ENCODE measurements at regions not wholly inside any gene's neighbourhood (a gene's known extent, or its start where the extent isn't known, plus 50 kb on each side); places are given as distances from the start of the nearest gene placed in this dataset.

GRCh38 chr4:144366425-144366824, 225.9 kb upstream of the GYPA start:
- CTCF ChIA-PET (ENCODE audit: low intra/inter-chr PET ratio, low total read pairs), result no interaction called here
- no peak for ATAC-seq

GRCh38 chr4:144371485-144371884, 231.0 kb upstream of the GYPA start:
- H2AFZ ChIP-seq (ENCODE audit: low read length), result no peak overlapping the region
- no peak for DNase-seq (ENCODE audit: low spot score)
- H3K4me1 ChIP-seq (ENCODE audit: insufficient read depth, low read length), result no peaks in the 10 kb centered on the region
- no peaks in the 10 kb centered on the region for H3K9me3 ChIP-seq (ENCODE audit: low read length)
- CTCF ChIA-PET (ENCODE audit: low intra/inter-chr PET ratio, low total read pairs), result no interaction called here
- in situ Hi-C loops (cut with HindIII; ENCODE audit: extremely low pct_ligation_motif_present, low pct_unique_long_range_greater_than_20kb), result no loop called here
- ATAC-seq, result no peak
- FAIRE-seq, result no peak
- no peaks in the 10 kb centered on the region for H3K79me2 ChIP-seq (ENCODE audit: insufficient read depth, low read length)
- no peak overlapping the region for H3K9ac ChIP-seq (ENCODE audit: insufficient read depth, low read depth, low read length)
- H3K36me3 ChIP-seq (replicated peaks in 1 of 2; ENCODE audit: control insufficient read depth in 1 of 2, insufficient read depth in 2 of 2, low read length in 2 of 2), result no peaks in the 10 kb centered on the region
- no peak overlapping the region for H3K4me3 ChIP-seq (replicated peaks in 1 of 3; ENCODE audit: insufficient read depth in 1 of 3, low read depth in 2 of 3, low read length in 3 of 3)
- POLR2A ChIA-PET, result no interaction called here
- H3K27me3 ChIP-seq (ENCODE audit: control insufficient read depth in 1 of 2, insufficient read depth in 2 of 2, low read length in 2 of 2), result no peaks in the 10 kb centered on the region
- intact Hi-C loops (cut with micrococcal nuclease; ENCODE audit: unreplicated experiment), result no loop called here
- no peak overlapping the region for H3K27ac ChIP-seq (ENCODE audit: extremely low read length, insufficient read depth, low read length)
- BruUV-seq (replicated peaks), result no TSS peak
- H4K20me1 ChIP-seq (ENCODE audit: insufficient read depth, low read length), result no peaks in the 10 kb centered on the region
- TF ChIP-seq GPBP1L1 (CRISPR knock-in tag; IDR thresholded peaks at IDR 0.05) (no peak), ZBTB21 (CRISPR knock-in tag; IDR thresholded peaks at IDR 0.05) (no peak)
- TF ChIP-seq, protein P1, sequence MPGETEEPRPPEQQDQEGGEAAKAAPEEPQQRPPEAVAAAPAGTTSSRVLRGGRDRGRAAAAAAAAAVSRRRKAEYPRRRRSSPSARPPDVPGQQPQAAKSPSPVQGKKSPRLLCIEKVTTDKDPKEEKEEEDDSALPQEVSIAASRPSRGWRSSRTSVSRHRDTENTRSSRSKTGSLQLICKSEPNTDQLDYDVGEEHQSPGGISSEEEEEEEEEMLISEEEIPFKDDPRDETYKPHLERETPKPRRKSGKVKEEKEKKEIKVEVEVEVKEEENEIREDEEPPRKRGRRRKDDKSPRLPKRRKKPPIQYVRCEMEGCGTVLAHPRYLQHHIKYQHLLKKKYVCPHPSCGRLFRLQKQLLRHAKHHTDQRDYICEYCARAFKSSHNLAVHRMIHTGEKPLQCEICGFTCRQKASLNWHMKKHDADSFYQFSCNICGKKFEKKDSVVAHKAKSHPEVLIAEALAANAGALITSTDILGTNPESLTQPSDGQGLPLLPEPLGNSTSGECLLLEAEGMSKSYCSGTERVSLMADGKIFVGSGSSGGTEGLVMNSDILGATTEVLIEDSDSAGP (CRISPR knock-in tag; IDR thresholded peaks at IDR 0.05; ENCODE audit: borderline replicate concordance), result no peak
- H3K4me2 ChIP-seq (ENCODE audit: low read depth, low read length), result no peak overlapping the region

More at GRCh38 chr4:144366425-144366824, 225.9 kb upstream of the GYPA start:
- intact Hi-C loops (cut with micrococcal nuclease; ENCODE audit: unreplicated experiment) (no loop called here), in situ Hi-C loops (cut with HindIII; ENCODE audit: extremely low pct_ligation_motif_present, low pct_unique_long_range_greater_than_20kb) (no loop called here)
- POLR2A ChIA-PET, result no interaction called here
- Histone ChIP-seq H3K4me3 (replicated peaks in 1 of 3; ENCODE audit: insufficient read depth in 1 of 3, low read depth in 2 of 3, low read length in 3 of 3) (no peak overlapping the region), H3K4me1 (ENCODE audit: insufficient read depth, low read length) (no peaks in the 10 kb centered on the region), H3K4me2 (ENCODE audit: low read depth, low read length) (no peak overlapping the region), H3K9me3 (ENCODE audit: low read length) (no peaks in the 10 kb centered on the region), H3K27me3 (ENCODE audit: control insufficient read depth in 1 of 2, insufficient read depth in 2 of 2, low read length in 2 of 2) (no peaks in the 10 kb centered on the region), H4K20me1 (ENCODE audit: insufficient read depth, low read length) (no peaks in the 10 kb centered on the region), H3K36me3 (replicated peaks in 1 of 2; ENCODE audit: control insufficient read depth in 1 of 2, insufficient read depth in 2 of 2, low read length in 2 of 2) (no peaks in the 10 kb centered on the region), H3K79me2 (ENCODE audit: insufficient read depth, low read length) (no peaks in the 10 kb centered on the region), H3K9ac (ENCODE audit: insufficient read depth, low read depth, low read length) (no peak overlapping the region), H3K27ac (ENCODE audit: extremely low read length, insufficient read depth, low read length) (no peak overlapping the region), H2AFZ (ENCODE audit: low read length) (no peak overlapping the region)
- BruUV-seq (replicated peaks), result no TSS peak
- TF ChIP-seq ZFAT (CRISPR knock-in tag; conservative IDR thresholded peaks at IDR 0.05), result no peak
- TF ChIP-seq KMT2B (CRISPR knock-in tag; IDR thresholded peaks at IDR 0.05), result no peak
- no peak for TF ChIP-seq SIX1 (CRISPR knock-in tag; IDR thresholded peaks at IDR 0.05; ENCODE audit: borderline replicate concordance)
- no peak for FAIRE-seq
- 4% methylated on average over 1 of the region's 1 CpG for WGBS (ENCODE audit: low lambda C conversion rate)
- no peak for DNase-seq (ENCODE audit: low spot score)
